Pancreas (tissue), 10 donors: ENCODE measurements at regions not wholly inside any gene's neighbourhood (a gene's known extent, or its start where the extent isn't known, plus 50 kb on each side); places are given as distances from the start of the nearest gene placed in this dataset.

Experiments used
- ATAC-seq, 4 donors: fragments of 200-7000 bp; cut with Tn5 transposase; one replicate each; pipeline versions ENCODE4 v1.8.0 to v1.9.1; 2020; ENCODE audit warnings: mild to moderate bottlenecking in 4 of 4, moderate library complexity in 4 of 4
- DNase-seq, 6 donors: peaks; one replicate each; pipeline ENCODE4 v3.0.0-alpha.2; 2020
- FAIRE-seq: peaks from 2 replicates; lab custom pipeline; 2012; peaks lifted over from hg19 to GRCh38; lab: Jason Lieb, UNC
- H3K27ac ChIP-seq, 4 donors: fragments of 200-600 bp; sonication (generic); 1 replicate in 3 of 4; 2 replicates in 1 of 4; pipeline versions ENCODE4 v1.5.0 to v1.8.0; 2020
- H3K27me3 ChIP-seq, 4 donors: fragments of 200-600 bp; one replicate each; pipeline ENCODE4 v1.8.0; 2021
- H3K36me3 ChIP-seq, 3 donors: fragments of 200-600 bp; sonication (generic) in 1 of 3; one replicate each; pipeline versions ENCODE4 v1.5.0 to v1.8.0; 2020 to 2021
- H3K4me1 ChIP-seq, 3 donors: fragments of 200-600 bp; one replicate each; pipeline ENCODE4 v1.8.0; 2021
- H3K4me3 ChIP-seq, 4 donors: fragments of 200-600 bp; sonication (generic) in 2 of 4; one replicate each; pipeline versions ENCODE4 v1.5.0 to v1.8.0; 2020 to 2021
- H3K9me3 ChIP-seq, 4 donors: fragments of 200-600 bp; one replicate each; pipeline ENCODE4 v1.8.0; 2021
- WGBS, 2 donors: extraction: QIAGEN DNeasy Blood & Tissue Kit; methylation state at CpG; one replicate each; pipeline ENCODE4 v1.1.7; 2013; 5-methylcytosine and 5-hydroxymethylcytosine counted together
- intact Hi-C, 3 donors: fragments of 100-400 bp; cut with DNase I; formaldehyde crosslinking; loops; one replicate each; pipeline versions ENCODE4 v1.11.1 to v1.14.2; 2022
- TF ChIP-seq, protein P1 (sequence below), 4 donors: fragments of 200-600 bp; sonication (generic) in 3 of 4; IDR thresholded peaks; one replicate each; pipeline versions ENCODE4 v1.5.0 to v1.8.0; 2021; ENCODE audit warnings: antibody characterized with exemption in 4 of 4
- donor health status: healthy with polysubstance abuse.
- donor health status: DM: no; HTN: no; CAD: no; lungs with moderate emphysema.
- donor health status: DM: no; HTN: no; CAD: no.
- donor health status: control.
- donor health status: control.
- donor health status: Bipolar disorder and iron deficiency.
- donor health status: DM: yes; HTN: yes; CAD: no.
- donor health status: DM: no; HTN: no; CAD: no.
- donor health status: DM: no; HTN: no; CAD: no.
- donor health status: DM: yes; HTN: yes; CAD: no.

DNA sequence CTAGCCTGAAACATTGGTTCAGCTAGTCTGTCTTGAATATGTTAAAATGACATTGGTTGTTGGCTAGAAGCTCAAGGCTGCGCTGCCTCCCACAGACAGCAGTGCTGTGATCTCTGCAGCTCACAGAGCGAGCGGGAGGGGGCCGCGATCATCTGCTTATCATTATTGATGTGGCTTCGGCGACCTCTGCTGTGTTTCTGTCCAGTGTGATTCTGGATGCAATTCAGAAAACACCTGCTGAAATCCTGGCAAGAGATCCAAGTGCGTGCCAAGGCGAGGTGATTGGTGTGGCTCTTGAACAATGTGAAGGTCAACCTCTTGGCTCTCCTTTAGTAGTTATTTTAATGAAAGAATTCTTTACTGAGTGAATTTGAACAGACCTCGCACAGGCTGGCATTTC lies 142.3 kb upstream of the SASH1 start:
- intact Hi-C loops, result no loop called here
- Histone ChIP-seq H3K4me1 (peaks cover 6 to 12% (median 8%) of the 10 kb centered on the region in 3 donors), H3K9me3 (no peaks in the 10 kb centered on the region), H3K4me3 (no peak overlapping the region), H3K27me3 (no peaks in the 10 kb centered on the region), H3K27ac (no peak overlapping the region), H3K36me3 (no peaks in the 10 kb centered on the region)
- WGBS, 2 donors, result 8 to 9% methylated on average over 10 of the region's 10 CpGs
- ATAC-seq (peak; percentile 63 to 90 (median 78)), DNase-seq (peak in 4 of 6 donors; percentile 37 to 59 (median 50)), FAIRE-seq (no peak)
- TF ChIP-seq, protein P1, sequence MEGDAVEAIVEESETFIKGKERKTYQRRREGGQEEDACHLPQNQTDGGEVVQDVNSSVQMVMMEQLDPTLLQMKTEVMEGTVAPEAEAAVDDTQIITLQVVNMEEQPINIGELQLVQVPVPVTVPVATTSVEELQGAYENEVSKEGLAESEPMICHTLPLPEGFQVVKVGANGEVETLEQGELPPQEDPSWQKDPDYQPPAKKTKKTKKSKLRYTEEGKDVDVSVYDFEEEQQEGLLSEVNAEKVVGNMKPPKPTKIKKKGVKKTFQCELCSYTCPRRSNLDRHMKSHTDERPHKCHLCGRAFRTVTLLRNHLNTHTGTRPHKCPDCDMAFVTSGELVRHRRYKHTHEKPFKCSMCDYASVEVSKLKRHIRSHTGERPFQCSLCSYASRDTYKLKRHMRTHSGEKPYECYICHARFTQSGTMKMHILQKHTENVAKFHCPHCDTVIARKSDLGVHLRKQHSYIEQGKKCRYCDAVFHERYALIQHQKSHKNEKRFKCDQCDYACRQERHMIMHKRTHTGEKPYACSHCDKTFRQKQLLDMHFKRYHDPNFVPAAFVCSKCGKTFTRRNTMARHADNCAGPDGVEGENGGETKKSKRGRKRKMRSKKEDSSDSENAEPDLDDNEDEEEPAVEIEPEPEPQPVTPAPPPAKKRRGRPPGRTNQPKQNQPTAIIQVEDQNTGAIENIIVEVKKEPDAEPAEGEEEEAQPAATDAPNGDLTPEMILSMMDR (IDR thresholded peaks at IDR 0.05), result no peak

DNA sequence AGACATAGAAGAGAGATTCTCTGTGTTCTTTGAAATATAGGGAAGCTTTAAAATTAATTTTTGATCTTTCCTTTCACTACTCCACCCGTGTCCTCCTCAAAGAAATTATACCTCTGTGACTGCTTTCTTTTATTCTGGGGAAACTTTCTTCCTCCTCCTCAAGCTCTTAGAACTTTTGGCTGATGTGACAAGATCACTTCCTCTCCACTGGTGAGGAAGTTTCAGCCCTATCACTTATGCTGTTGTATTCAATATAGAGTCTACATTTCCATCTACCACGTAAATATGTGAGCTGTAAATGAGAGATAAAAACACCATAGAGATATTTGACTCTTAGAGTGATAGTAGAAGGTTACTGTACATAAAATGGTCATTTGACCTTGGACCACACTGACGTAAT lies 141.9 kb upstream of the SASH1 start:
- 27 to 32% methylated on average over 3 of the region's 3 CpGs for WGBS, 2 donors
- intact Hi-C loops, result no loop called here
- DNase-seq (no peak), ATAC-seq (no peak), FAIRE-seq (no peak)
- no peak overlapping the region for H3K4me3 ChIP-seq
- TF ChIP-seq, protein P1 (IDR thresholded peaks at IDR 0.05), result no peak
- H3K4me1 ChIP-seq, result peaks cover 6 to 12% (median 8%) of the 10 kb centered on the region in 3 donors
- H3K27me3 ChIP-seq, result no peaks in the 10 kb centered on the region
- H3K27ac ChIP-seq, result no peak overlapping the region
- H3K36me3 ChIP-seq, result no peaks in the 10 kb centered on the region
- H3K9me3 ChIP-seq, result no peaks in the 10 kb centered on the region

DNA sequence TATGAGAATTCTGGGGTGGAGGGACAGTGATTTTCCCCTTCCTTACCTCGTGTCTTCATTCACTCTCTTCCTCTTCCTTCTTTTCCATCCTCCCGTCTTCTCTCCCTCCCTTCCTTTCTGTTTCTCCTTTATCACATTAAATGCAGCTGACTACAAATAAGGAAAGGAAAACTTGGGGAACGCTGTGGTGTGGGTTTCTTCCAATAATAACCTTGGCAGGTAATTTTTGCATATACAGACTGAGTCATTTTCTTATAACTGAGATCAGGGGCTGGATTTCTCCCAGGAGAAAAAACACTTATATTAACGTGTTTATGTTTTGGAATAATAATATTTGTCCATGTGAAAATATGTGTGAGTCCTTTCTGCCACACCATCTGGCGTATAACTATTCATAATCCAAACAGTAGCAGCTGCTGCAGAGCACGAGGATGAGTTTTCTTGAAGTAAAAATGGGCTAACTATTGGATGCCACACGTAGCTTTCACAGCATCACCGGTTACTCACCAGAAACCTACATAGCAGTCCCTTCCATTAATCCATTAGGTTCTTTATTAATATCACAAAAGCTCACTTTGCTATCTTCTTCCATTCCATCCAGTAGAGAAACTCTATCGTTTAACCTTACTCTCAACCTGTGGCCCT lies 139.2 kb upstream of the SASH1 start:
- Histone ChIP-seq H3K27me3 (no peaks in the 10 kb centered on the region), H3K4me1 (peaks cover 6 to 12% (median 8%) of the 10 kb centered on the region in 3 donors), H3K9me3 (no peaks in the 10 kb centered on the region), H3K4me3 (no peak overlapping the region), H3K27ac (no peak overlapping the region), H3K36me3 (no peaks in the 10 kb centered on the region)
- WGBS, 2 donors, result 42 to 49% methylated on average over 9 of the region's 9 CpGs
- ATAC-seq, result peak in 3 of 4 donors; percentile 20 to 26 (median 23)
- TF ChIP-seq, protein P1 (IDR thresholded peaks at IDR 0.05), result no peak
- intact Hi-C loops, result no loop called here
- DNase-seq, result no peak
- FAIRE-seq, result no peak

GRCh38 chr6:148203970-148204369 lies 138.7 kb upstream of the SASH1 start:
- FAIRE-seq, result no peak
- no peak overlapping the region for H3K27ac ChIP-seq

GRCh38 chr6:148208298-148208697 lies 134.3 kb upstream of the SASH1 start:
- H3K4me3 ChIP-seq, result no peak overlapping the region
- no peaks in the 10 kb centered on the region for H3K36me3 ChIP-seq
- TF ChIP-seq, protein P1 (IDR thresholded peaks at IDR 0.05), result no peak
- ATAC-seq (no peak), FAIRE-seq (no peak), DNase-seq (no peak)
- H3K9me3 ChIP-seq, result no peaks in the 10 kb centered on the region
- WGBS, 2 donors, result 77 to 82% methylated on average over 3 of the region's 3 CpGs
- no peaks in the 10 kb centered on the region for H3K4me1 ChIP-seq
- no peak overlapping the region for H3K27ac ChIP-seq
- intact Hi-C loops, result no loop called here
- no peaks in the 10 kb centered on the region for H3K27me3 ChIP-seq

More at GRCh38 chr6:148203970-148204369, 138.7 kb upstream of the SASH1 start:
- DNase-seq (no peak), ATAC-seq (peak in 2 of 4 donors; percentile 19 to 31)
- TF ChIP-seq, protein P1 (IDR thresholded peaks at IDR 0.05), result no peak
- Histone ChIP-seq H3K9me3 (no peaks in the 10 kb centered on the region), H3K36me3 (no peaks in the 10 kb centered on the region), H3K4me1 (peaks cover 6 to 12% (median 8%) of the 10 kb centered on the region in 3 donors), H3K4me3 (no peak overlapping the region), H3K27me3 (no peaks in the 10 kb centered on the region)
- WGBS, 2 donors, result 78 to 80% methylated on average over 9 of the region's 9 CpGs
- intact Hi-C loops, result no loop called here
